ENCODE measurements at regions not wholly inside any gene's neighbourhood (a gene's known extent, or its start where the extent isn't known, plus 50 kb on each side); places are given as distances from the start of the nearest gene placed in this dataset.
A peak's percentile ranks its signal among the peaks of the same experiment; 100 is the strongest.

DNA sequence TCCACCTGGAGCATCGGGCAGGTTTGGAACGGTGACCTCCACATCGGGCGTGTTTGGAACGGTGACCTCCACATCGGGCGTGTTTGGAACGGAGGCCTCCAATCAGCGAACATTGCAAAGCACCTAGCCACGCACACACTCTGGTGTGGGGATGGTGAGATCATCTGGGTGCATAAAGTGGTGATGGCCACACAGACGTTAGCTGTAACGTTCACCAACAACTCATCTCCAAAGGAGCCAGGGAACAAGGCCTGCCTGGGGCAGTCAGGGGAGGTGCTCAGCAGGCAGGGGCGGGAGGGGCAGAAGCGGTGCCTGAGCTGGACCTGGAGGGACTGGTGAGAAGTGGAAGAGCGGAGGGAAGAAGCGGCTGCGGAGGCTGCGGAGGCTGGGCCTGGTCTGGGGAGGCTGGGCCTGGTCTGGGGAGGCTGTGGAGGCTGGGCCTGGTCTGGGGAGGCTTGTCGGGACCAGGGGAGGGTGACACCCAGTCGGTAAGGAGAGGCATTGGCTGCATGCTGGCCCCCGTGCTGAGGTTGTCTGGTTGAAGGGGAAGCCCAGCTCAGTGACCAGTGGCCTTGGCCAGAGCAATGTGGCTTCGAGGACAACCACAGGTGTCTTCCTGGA lies 89.9 kb downstream of the PSMB1 start:
- Mint-ChIP-seq H3K36me3 (peaks cover 4% of the 10 kb centered on the region), H3K27ac (peak overlapping the region; percentile 40), H3K4me3 (no peak overlapping the region), H3K27me3 (ENCODE audit: insufficient read depth, low read depth) (peaks cover 3% of the 10 kb centered on the region), H3K9me3 (peaks cover 9% of the 10 kb centered on the region), H3K4me1 (peaks cover 11% of the 10 kb centered on the region)
- H3K9ac ChIP-seq: no peak overlapping the region
- H3K9me3 ChIP-seq (ENCODE audit: low read depth): no peaks in the 10 kb centered on the region
- no peak overlapping the region for H2AFZ ChIP-seq (replicated peaks)
- H4K20me1 ChIP-seq (ENCODE audit: low read depth): no peaks in the 10 kb centered on the region
- no peaks in the 10 kb centered on the region for H3K79me2 ChIP-seq (ENCODE audit: low read depth)
- H3K4me3 ChIP-seq: no peak overlapping the region
- H3F3A ChIP-seq (ENCODE audit: low read depth): peaks cover 11% of the 10 kb centered on the region
- no peak overlapping the region for H3K27ac ChIP-seq
- TF ChIP-seq, protein P1, sequence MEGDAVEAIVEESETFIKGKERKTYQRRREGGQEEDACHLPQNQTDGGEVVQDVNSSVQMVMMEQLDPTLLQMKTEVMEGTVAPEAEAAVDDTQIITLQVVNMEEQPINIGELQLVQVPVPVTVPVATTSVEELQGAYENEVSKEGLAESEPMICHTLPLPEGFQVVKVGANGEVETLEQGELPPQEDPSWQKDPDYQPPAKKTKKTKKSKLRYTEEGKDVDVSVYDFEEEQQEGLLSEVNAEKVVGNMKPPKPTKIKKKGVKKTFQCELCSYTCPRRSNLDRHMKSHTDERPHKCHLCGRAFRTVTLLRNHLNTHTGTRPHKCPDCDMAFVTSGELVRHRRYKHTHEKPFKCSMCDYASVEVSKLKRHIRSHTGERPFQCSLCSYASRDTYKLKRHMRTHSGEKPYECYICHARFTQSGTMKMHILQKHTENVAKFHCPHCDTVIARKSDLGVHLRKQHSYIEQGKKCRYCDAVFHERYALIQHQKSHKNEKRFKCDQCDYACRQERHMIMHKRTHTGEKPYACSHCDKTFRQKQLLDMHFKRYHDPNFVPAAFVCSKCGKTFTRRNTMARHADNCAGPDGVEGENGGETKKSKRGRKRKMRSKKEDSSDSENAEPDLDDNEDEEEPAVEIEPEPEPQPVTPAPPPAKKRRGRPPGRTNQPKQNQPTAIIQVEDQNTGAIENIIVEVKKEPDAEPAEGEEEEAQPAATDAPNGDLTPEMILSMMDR (IDR thresholded peaks at IDR 0.05): no peak
- TF ChIP-seq EZH2phosphoT487 (IDR thresholded peaks at IDR 0.05) (no peak), EZH2 (IDR thresholded peaks at IDR 0.05) (no peak)
- no peak for DNase-seq (ENCODE audit: low spot score)
- no peak overlapping the region for H3K4me2 ChIP-seq
- H3K27me3 ChIP-seq: no peaks in the 10 kb centered on the region
- no peaks in the 10 kb centered on the region for H3K36me3 ChIP-seq
- H3K4me1 ChIP-seq: peaks cover 3% of the 10 kb centered on the region

DNA sequence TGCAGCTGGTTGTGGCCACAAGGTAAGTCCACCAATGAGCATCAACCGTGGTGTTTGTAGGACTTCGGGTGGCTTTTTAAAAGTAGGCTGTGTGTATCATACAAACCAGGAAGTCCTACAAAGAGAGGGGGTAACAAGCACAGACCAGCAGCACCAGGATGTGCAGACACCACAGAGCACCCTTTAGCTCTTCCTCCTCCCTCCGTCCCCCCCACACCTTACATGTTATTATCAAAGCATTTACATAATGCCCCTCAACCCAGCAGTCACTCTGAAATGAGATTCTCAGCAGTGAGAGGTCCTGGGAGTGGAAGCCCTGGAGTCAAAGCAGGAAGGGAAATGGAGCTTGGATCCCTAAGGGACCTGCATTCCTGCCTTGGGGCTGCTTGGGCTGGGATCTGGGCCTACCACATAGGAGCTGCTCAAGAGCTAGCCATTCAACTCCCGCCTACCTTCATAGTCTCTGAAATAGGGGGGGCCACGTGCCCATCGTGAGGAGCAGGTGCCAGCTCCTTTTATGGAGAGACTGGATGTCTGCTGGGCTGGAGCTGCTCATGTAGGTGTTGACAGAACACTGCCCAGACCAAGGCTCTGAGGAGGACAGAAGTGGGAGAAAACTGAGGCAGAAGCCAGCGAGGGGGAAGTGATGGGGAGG lies 90.6 kb downstream of the PSMB1 start:
- Histone ChIP-seq H3K4me1 (peaks cover 3% of the 10 kb centered on the region), H4K20me1 (ENCODE audit: low read depth) (no peaks in the 10 kb centered on the region), H2AFZ (replicated peaks) (no peak overlapping the region), H3K79me2 (ENCODE audit: low read depth) (no peaks in the 10 kb centered on the region), H3K4me3 (no peak overlapping the region), H3K27me3 (no peaks in the 10 kb centered on the region), H3K4me2 (no peak overlapping the region), H3F3A (ENCODE audit: low read depth) (peaks cover 6% of the 10 kb centered on the region), H3K9me3 (ENCODE audit: low read depth) (no peaks in the 10 kb centered on the region), H3K27ac (no peak overlapping the region), H3K9ac (no peak overlapping the region), H3K36me3 (no peaks in the 10 kb centered on the region)
- TF ChIP-seq, protein P1 (IDR thresholded peaks at IDR 0.05): no peak
- TF ChIP-seq EZH2 (IDR thresholded peaks at IDR 0.05) (no peak), EZH2phosphoT487 (IDR thresholded peaks at IDR 0.05) (no peak)
- DNase-seq (ENCODE audit: low spot score): no peak
- Mint-ChIP-seq H3K36me3 (peaks cover 2% of the 10 kb centered on the region), H3K27me3 (ENCODE audit: insufficient read depth, low read depth) (peaks cover 2% of the 10 kb centered on the region), H3K27ac (peak overlapping the region; percentile 44), H3K4me1 (peaks cover 11% of the 10 kb centered on the region), H3K9me3 (peaks cover 3% of the 10 kb centered on the region), H3K4me3 (no peak overlapping the region)

DNA sequence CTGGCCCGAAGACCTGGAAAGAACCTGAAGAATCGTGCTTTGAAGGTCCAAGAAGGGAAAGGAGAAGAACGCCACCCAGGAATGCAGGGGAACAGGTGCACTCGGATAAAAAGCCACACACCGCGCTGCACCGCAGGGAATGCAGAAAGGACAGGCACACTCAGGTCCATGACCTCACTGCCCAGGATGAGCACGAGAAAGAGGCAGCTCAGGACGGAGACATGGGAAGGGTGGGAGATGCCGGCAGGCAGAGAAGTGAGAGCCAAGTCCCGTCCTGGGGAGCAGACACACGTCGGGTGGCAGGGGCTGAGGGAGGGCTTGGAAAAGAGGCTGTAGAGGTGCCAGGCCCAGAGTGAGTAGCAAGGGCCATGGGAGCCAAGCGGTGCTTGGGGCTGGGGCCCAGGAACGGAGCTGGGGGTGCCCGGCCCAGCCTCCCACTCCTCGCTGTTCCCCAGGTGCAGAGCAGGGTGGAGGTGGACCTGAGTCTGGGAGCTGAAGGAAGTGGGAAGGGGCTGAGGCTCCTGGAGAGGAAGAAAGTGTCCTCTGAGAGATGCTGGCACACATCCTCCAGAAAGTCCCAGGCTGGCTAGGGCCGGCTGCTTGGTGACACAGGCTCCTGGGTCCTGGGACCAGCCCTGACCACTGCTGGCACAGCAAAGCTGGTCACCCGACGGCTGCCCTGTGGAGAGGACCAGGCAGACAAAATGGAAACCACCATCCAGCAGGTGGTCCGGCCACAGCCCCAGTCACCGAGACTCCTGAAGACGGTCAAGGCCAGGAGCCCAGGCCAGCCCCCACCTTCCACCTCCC lies 91.3 kb downstream of the PSMB1 start:
- no peak for DNase-seq (ENCODE audit: low spot score)
- Histone ChIP-seq H3K4me2 (no peak overlapping the region), H3F3A (ENCODE audit: low read depth) (peaks cover 6% of the 10 kb centered on the region), H3K4me1 (peaks cover 3% of the 10 kb centered on the region), H3K9ac (no peak overlapping the region), H3K27me3 (no peaks in the 10 kb centered on the region), H3K36me3 (no peaks in the 10 kb centered on the region), H3K9me3 (ENCODE audit: low read depth) (no peaks in the 10 kb centered on the region), H4K20me1 (ENCODE audit: low read depth) (no peaks in the 10 kb centered on the region), H2AFZ (replicated peaks) (no peak overlapping the region), H3K4me3 (no peak overlapping the region), H3K79me2 (ENCODE audit: low read depth) (no peaks in the 10 kb centered on the region), H3K27ac (no peak overlapping the region)
- Mint-ChIP-seq H3K27me3 (ENCODE audit: insufficient read depth, low read depth) (peaks cover 2% of the 10 kb centered on the region), H3K4me3 (no peak overlapping the region), H3K4me1 (peaks cover 11% of the 10 kb centered on the region), H3K36me3 (peaks cover 2% of the 10 kb centered on the region), H3K27ac (peak overlapping the region; percentile 57), H3K9me3 (peaks cover 3% of the 10 kb centered on the region)
- TF ChIP-seq EZH2 (IDR thresholded peaks at IDR 0.05): no peak

Data from neural progenitor cell (in vitro differentiated cells).